Esophagus squamous epithelium (tissue), 4 donors: ENCODE measurements at regions not wholly inside any gene's neighbourhood (a gene's known extent, or its start where the extent isn't known, plus 50 kb on each side); places are given as distances from the start of the nearest gene placed in this dataset.

ENCODE experiments used
- CTCF ChIP-seq, 6 experiments: fragments of 450-650 bp in 4 of 6; fragments of 200-600 bp in 2 of 6; sonication (generic) in 2 of 6; IDR thresholded peaks; one replicate each; pipeline ENCODE4 v1.5.1; 2016 to 2019; ENCODE audit warnings: antibody characterized with exemption in 6 of 6, mild to moderate bottlenecking in 4 of 6, moderate library complexity in 4 of 6
- POLR2A ChIP-seq, 4 donors: fragments of 450-650 bp; IDR thresholded peaks; one replicate each; pipeline ENCODE4 v1.6.1; 2017; ENCODE audit warnings: antibody characterized with exemption in 4 of 4, mild to moderate bottlenecking in 4 of 4, moderate library complexity in 3 of 4

- TF ChIP-seq CTCF (IDR thresholded peaks at IDR 0.05): no peak
- TF ChIP-seq POLR2A (IDR thresholded peaks at IDR 0.05): no peak
These were observed 107.9 kb downstream of the FAM124B start for GRCh38 chr2:224293976-224294375.
